ENCODE measurements at regions not wholly inside any gene's neighbourhood (a gene's known extent, or its start where the extent isn't known, plus 50 kb on each side); places are given as distances from the start of the nearest gene placed in this dataset.

DNA sequence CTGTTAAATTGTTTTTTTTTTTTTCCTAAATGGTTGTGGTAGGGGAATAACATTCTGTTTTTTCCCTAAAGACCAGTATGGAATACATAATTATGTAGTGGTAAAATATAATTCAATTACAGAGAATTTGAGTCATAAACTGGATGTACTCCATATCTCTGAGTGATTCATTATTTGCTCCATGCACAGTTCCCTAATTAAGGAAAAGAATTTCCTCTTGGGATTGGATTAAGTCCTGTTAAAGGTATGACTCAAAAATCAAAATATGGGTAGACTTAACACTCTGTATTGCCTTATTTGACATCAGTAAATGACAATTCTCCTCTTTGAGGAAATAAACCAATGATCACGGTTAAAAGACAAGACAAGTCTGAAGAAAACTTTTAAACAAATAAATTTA, 78.0 kb upstream of the KCNH8 start:
- Histone ChIP-seq H3K9me3 (ENCODE audit: low read depth) (no peaks in the 10 kb centered on the region), H3K27me3 (no peaks in the 10 kb centered on the region), H3K27ac (no peak overlapping the region), H3K4me1 (ENCODE audit: low read depth) (no peaks in the 10 kb centered on the region), H3K36me3 (no peaks in the 10 kb centered on the region), H3K4me3 (no peak overlapping the region)
- TF ChIP-seq, protein P1, sequence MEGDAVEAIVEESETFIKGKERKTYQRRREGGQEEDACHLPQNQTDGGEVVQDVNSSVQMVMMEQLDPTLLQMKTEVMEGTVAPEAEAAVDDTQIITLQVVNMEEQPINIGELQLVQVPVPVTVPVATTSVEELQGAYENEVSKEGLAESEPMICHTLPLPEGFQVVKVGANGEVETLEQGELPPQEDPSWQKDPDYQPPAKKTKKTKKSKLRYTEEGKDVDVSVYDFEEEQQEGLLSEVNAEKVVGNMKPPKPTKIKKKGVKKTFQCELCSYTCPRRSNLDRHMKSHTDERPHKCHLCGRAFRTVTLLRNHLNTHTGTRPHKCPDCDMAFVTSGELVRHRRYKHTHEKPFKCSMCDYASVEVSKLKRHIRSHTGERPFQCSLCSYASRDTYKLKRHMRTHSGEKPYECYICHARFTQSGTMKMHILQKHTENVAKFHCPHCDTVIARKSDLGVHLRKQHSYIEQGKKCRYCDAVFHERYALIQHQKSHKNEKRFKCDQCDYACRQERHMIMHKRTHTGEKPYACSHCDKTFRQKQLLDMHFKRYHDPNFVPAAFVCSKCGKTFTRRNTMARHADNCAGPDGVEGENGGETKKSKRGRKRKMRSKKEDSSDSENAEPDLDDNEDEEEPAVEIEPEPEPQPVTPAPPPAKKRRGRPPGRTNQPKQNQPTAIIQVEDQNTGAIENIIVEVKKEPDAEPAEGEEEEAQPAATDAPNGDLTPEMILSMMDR (IDR thresholded peaks at IDR 0.05; ENCODE audit: low read depth, low read length): no peak
- DNase-seq (ENCODE audit: low read depth in 1 of 2, low spot score in 1 of 2): peak in 1 of 2 donors; percentile 4

DNA sequence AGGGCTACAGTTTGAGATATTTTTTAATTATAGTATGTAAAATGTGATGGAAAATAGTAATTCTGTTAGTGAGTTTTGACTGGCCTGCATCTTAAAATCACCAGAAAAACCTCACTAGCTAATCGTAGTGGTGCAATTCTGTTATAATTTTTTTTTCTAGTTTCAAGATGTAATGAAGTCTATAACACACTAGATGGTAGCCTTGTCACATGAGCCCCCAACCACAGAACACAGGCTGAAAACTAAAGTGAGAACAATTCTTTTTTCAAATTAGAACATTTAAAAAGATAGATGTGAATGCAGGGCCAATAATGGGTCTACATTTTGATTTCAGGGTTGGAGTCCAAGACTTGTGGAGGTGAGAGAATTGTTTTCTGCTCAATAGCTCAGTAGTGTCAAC, 83.3 kb upstream of the KCNH8 start:
- TF ChIP-seq, protein P1 (IDR thresholded peaks at IDR 0.05; ENCODE audit: low read depth, low read length): peak; percentile 5
- DNase-seq (ENCODE audit: low read depth in 1 of 2, low spot score in 1 of 2): peak; percentile 13 to 42

DNA sequence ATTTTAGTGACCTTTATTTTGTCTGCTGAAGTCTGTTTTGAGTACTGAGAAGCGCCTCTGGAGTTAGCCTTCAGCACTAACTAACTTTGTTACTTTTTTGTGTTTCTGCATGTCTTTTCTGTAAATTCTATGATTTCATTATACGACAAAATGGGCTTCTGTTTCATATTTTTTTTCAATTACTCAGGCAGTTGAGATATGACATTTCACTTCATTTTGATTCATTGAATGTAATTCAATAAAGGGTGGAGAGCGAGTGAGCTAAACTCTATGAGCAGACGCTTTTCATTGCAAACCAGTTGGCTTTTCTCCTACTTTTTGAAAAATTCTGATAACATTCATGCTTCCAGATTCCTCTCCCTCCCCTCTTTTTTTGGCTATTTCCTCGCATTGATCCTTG, 84.4 kb upstream of the KCNH8 start:
- TF ChIP-seq, protein P1 (IDR thresholded peaks at IDR 0.05; ENCODE audit: low read depth, low read length): no peak
- Histone ChIP-seq H3K9me3 (ENCODE audit: low read depth) (no peaks in the 10 kb centered on the region), H3K4me3 (no peak overlapping the region), H3K4me1 (ENCODE audit: low read depth) (no peaks in the 10 kb centered on the region), H3K36me3 (no peaks in the 10 kb centered on the region), H3K27ac (no peak overlapping the region), H3K27me3 (no peaks in the 10 kb centered on the region)
- no peak for DNase-seq (ENCODE audit: low read depth in 1 of 2, low spot score in 1 of 2)

More for the DNA sequence above, 83.3 kb upstream of the KCNH8 start:
- Histone ChIP-seq H3K36me3 (no peaks in the 10 kb centered on the region), H3K4me3 (no peak overlapping the region), H3K4me1 (ENCODE audit: low read depth) (no peaks in the 10 kb centered on the region), H3K27me3 (no peaks in the 10 kb centered on the region), H3K27ac (no peak overlapping the region), H3K9me3 (ENCODE audit: low read depth) (no peaks in the 10 kb centered on the region)

DNA sequence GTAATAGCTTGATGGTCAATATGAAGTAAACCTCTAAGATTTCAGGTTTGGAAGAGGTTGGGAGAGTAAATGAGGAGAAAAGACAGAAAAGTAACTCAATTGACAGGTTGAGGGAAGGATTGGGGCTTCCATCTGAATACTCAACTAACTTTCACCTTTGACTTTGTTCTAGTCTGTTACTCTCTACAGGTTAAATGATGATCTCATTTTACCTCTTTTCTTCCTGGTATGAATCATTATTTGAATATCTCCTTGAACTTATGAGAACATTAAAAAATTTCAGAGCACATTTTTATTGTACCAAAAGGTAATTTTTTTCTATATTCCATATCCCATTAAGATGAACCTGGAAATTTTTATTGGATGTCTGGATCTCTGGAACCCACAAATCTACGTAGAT, 87.9 kb upstream of the KCNH8 start:
- Histone ChIP-seq H3K4me3 (no peak overlapping the region), H3K9me3 (ENCODE audit: low read depth) (no peaks in the 10 kb centered on the region), H3K27me3 (no peaks in the 10 kb centered on the region), H3K27ac (no peak overlapping the region), H3K4me1 (ENCODE audit: low read depth) (peaks cover 8% of the 10 kb centered on the region), H3K36me3 (no peaks in the 10 kb centered on the region)
- no peak for DNase-seq (ENCODE audit: low read depth in 1 of 2, low spot score in 1 of 2)
- TF ChIP-seq, protein P1 (IDR thresholded peaks at IDR 0.05; ENCODE audit: low read depth, low read length): no peak

DNA sequence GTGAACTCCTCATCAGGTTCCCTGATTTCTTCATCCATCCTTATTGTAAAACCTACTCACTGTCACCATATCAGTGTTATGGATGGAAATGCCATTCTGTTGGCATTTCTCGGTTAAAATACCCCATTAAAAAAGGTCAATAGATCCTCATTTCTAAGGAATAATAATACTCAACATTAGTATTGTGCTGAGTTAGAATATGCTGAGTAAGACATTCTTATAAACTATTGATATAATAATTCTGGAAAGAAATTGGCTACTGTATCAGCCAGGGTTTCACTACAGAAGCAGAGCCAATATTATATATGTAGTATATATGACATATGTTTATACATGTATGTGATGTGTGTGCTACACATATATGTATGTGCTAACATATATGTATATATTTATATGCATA, 95.4 kb upstream of the KCNH8 start:
- Histone ChIP-seq H3K27ac (no peak overlapping the region), H3K4me1 (ENCODE audit: low read depth) (peaks cover 8% of the 10 kb centered on the region), H3K9me3 (ENCODE audit: low read depth) (no peaks in the 10 kb centered on the region), H3K4me3 (no peak overlapping the region), H3K27me3 (no peaks in the 10 kb centered on the region), H3K36me3 (no peaks in the 10 kb centered on the region)
- TF ChIP-seq, protein P1 (IDR thresholded peaks at IDR 0.05; ENCODE audit: low read depth, low read length): no peak
- DNase-seq (ENCODE audit: low read depth in 1 of 2, low spot score in 1 of 2): no peak

DNA sequence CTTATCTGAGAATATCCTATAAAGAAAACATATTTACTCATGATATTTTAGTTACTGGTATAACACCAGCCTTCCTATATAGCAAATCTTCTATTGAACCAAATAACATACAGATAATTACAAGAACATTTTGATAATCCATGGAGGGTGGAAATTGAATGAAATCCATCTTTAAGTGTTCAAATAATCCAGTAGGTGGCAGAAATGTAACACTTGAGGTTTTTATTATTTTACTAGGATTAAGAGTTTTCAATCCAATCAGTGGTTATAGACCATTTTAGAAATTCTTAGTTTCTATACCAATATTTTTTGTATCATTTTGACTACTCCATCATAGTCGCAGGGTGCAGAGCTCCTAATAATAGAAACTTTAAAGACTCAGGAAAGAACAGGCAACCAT, 101.9 kb upstream of the KCNH8 start:
- no peaks in the 10 kb centered on the region for H3K4me1 ChIP-seq (ENCODE audit: low read depth)
- TF ChIP-seq, protein P1 (IDR thresholded peaks at IDR 0.05; ENCODE audit: low read depth, low read length): no peak
- no peak overlapping the region for H3K4me3 ChIP-seq
- no peak overlapping the region for H3K27ac ChIP-seq
- H3K9me3 ChIP-seq (ENCODE audit: low read depth): no peaks in the 10 kb centered on the region
- DNase-seq (ENCODE audit: low read depth in 1 of 2, low spot score in 1 of 2): peak in 1 of 2 donors; percentile 0
- H3K27me3 ChIP-seq: no peaks in the 10 kb centered on the region
- no peaks in the 10 kb centered on the region for H3K36me3 ChIP-seq

All from cardiac muscle cell (in vitro differentiated cells and primary cell).